Gastroesophageal sphincter (tissue), 4 donors: ENCODE measurements at regions not wholly inside any gene's neighbourhood (a gene's known extent, or its start where the extent isn't known, plus 50 kb on each side); places are given as distances from the start of the nearest gene placed in this dataset.

Experiments used
- ATAC-seq: fragments of 150-250 bp; one replicate; pipeline ENCODE4 v1.9.1; 2016; ENCODE audit warnings: mild to moderate bottlenecking, moderate library complexity
- H3K27ac ChIP-seq, 4 donors: fragments of 200-600 bp; sonication (generic) in 3 of 4; 1 replicate in 3 of 4; 2 replicates in 1 of 4; pipeline ENCODE4 v1.5.1; 2016 to 2019
- H3K27me3 ChIP-seq: fragments of 200-600 bp; sonication (generic); one replicate; pipeline ENCODE4 v1.5.1; 2019
- H3K36me3 ChIP-seq, 2 donors: fragments of 200-600 bp; sonication (generic); one replicate each; pipeline ENCODE4 v1.5.1; 2019; ENCODE audit warnings: control low read depth in 1 of 2
- H3K4me1 ChIP-seq, 3 donors: fragments of 200-600 bp; sonication (generic); 1 replicate in 2 of 3; 2 replicates in 1 of 3; pipeline ENCODE4 v1.5.1; 2016 to 2019; ENCODE audit warnings: control low read depth in 2 of 3
- H3K4me3 ChIP-seq, 2 donors: fragments of 200-600 bp; sonication (generic); one replicate each; pipeline ENCODE4 v1.5.1; 2019; ENCODE audit warnings: mild to moderate bottlenecking in 1 of 2, moderate library complexity in 1 of 2
- H3K9me3 ChIP-seq, 3 donors: fragments of 200-600 bp; sonication (generic); one replicate each; pipeline ENCODE4 v1.5.1; 2017 to 2019; ENCODE audit warnings: control low read depth in 2 of 3
- EP300 ChIP-seq: sonication (generic); formaldehyde crosslinking; IDR thresholded peaks from one replicate; pipeline ENCODE4 v1.6.1; 2017; ENCODE audit warnings: antibody characterized with exemption, mild to moderate bottlenecking
- POLR2A ChIP-seq, 2 donors: fragments of 450-650 bp; IDR thresholded peaks; one replicate each; pipeline ENCODE4 v1.6.1; 2017; ENCODE audit warnings: antibody characterized with exemption in 2 of 2, mild to moderate bottlenecking in 2 of 2, moderate library complexity in 1 of 2
- POLR2AphosphoS5 ChIP-seq: sonication (generic); formaldehyde crosslinking; IDR thresholded peaks from one replicate; pipeline ENCODE4 v1.6.1; 2017; ENCODE audit warnings: antibody characterized with exemption
- WGBS, 2 donors: methylation state at CpG; one replicate each; pipeline ENCODE4 v1.1.5; 2018; ENCODE audit warnings: low coverage in 1 of 2; 5-methylcytosine and 5-hydroxymethylcytosine counted together
- TF ChIP-seq, protein P1 (sequence below), 4 experiments: fragments of 200-600 bp in 2 of 4; fragments of 450-650 bp in 2 of 4; sonication (generic) in 1 of 4; IDR thresholded peaks; one replicate each; pipeline ENCODE4 v1.5.1; 2017 to 2019; ENCODE audit warnings: antibody characterized with exemption in 4 of 4, mild to moderate bottlenecking in 2 of 4, moderate library complexity in 2 of 4

DNA sequence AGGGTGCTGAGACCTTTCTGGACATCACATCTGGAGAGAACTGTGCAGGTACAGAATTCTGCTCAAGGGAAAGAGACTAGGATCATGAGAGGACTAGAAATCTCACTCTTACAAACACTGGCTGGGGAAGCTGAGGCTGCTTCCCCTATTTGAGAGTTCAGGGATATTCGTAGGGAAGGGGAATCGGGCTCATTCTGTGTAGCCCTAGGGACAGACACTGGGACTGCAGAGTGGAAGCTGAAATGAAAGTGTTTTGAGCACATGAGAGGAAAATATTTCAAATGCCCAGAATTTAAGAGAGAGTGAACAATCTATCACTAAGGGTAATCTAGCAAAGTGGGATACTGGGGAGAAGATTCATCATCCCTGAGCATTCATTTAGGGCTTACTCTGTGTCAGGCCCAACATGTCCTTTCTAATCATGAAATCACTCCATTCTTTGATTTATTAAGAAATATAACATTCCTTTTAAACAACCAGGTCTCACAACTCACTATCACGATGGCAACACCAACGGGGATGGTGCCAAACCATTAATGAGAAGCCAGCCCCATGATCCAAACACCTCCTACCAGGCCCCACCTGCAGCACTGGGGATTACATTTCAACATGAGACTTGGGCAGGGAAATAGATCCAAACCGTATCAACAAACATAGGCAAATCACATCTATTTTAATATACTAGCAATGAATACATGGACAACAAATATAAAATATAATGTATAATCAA lies 63.0 kb downstream of the CPN2 start:
- Histone ChIP-seq H3K36me3 (no peaks in the 10 kb centered on the region), H3K4me1 (peaks cover 0 to 15% (median 7%) of the 10 kb centered on the region in 3 donors), H3K9me3 (no peaks in the 10 kb centered on the region), H3K27me3 (no peaks in the 10 kb centered on the region), H3K4me3 (no peak overlapping the region), H3K27ac (no peak overlapping the region)
- no peak for ATAC-seq
- 88 to 91% methylated on average over 3 to 5 of the region's 5 CpGs for WGBS, 2 donors
- TF ChIP-seq EP300: no peak
- no peak for TF ChIP-seq POLR2AphosphoS5
- TF ChIP-seq, protein P1, sequence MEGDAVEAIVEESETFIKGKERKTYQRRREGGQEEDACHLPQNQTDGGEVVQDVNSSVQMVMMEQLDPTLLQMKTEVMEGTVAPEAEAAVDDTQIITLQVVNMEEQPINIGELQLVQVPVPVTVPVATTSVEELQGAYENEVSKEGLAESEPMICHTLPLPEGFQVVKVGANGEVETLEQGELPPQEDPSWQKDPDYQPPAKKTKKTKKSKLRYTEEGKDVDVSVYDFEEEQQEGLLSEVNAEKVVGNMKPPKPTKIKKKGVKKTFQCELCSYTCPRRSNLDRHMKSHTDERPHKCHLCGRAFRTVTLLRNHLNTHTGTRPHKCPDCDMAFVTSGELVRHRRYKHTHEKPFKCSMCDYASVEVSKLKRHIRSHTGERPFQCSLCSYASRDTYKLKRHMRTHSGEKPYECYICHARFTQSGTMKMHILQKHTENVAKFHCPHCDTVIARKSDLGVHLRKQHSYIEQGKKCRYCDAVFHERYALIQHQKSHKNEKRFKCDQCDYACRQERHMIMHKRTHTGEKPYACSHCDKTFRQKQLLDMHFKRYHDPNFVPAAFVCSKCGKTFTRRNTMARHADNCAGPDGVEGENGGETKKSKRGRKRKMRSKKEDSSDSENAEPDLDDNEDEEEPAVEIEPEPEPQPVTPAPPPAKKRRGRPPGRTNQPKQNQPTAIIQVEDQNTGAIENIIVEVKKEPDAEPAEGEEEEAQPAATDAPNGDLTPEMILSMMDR (IDR thresholded peaks at IDR 0.05): no peak
- no peak for TF ChIP-seq POLR2A (IDR thresholded peaks at IDR 0.05)
